K562 (cell line): ENCODE measurements at regions not wholly inside any gene's neighbourhood (a gene's known extent, or its start where the extent isn't known, plus 50 kb on each side); places are given as distances from the start of the nearest gene placed in this dataset.

ENCODE experiments used
- IRF1 ChIP-seq: sonication (generic); formaldehyde crosslinking; IDR thresholded peaks from 2 replicates; pipeline ENCODE4 v1.8.0; 2022; ENCODE audit warnings: missing genetic modification reagents, mild to moderate bottlenecking, borderline replicate concordance
- SMAD1 ChIP-seq: fragments of 150-350 bp; IDR thresholded peaks from 2 replicates; pipeline ENCODE4 v1.6.1; 2014; ENCODE audit warnings: low read length, low read depth; ENCODE audit not compliant: partially characterized antibody
- ZNF217 ChIP-seq: sonication (generic); formaldehyde crosslinking; IDR thresholded peaks from 2 replicates; pipeline ENCODE4 v1.8.0; 2022; ENCODE audit warnings: mild to moderate bottlenecking, missing genetic modification reagents
- ZNF23 ChIP-seq: fragments of 250-450 bp; sonication (Bioruptor Pico); IDR thresholded peaks from 2 replicates; pipeline ENCODE4 v1.4.0; 2020; ENCODE audit warnings: mild to moderate bottlenecking

- TF ChIP-seq ZNF217 (CRISPR knock-in tag): no peak
- TF ChIP-seq IRF1 (CRISPR knock-in tag): no peak
- TF ChIP-seq SMAD1: no peak
- no peak for TF ChIP-seq ZNF23 (CRISPR knock-in tag)
Measured at GRCh38 chr10:75347186-75347585, 54.4 kb downstream of the ZNF503 start.
